HUES48 (cell line): ENCODE measurements at regions not wholly inside any gene's neighbourhood (a gene's known extent, or its start where the extent isn't known, plus 50 kb on each side); places are given as distances from the start of the nearest gene placed in this dataset.
"Not testable (repeated sequence)": the region's sequence is repeated elsewhere in the genome, so short reads cannot be mapped to it uniquely, and the experiment has no call there.

Source experiments
- H3K27ac ChIP-seq: one replicate; pipeline ENCODE4 v1.7.0; 2013; ENCODE audit warnings: low read depth, low read length, inconsistent platforms
- H3K27me3 ChIP-seq: 2 replicates; pipeline ENCODE4 v1.6.1; 2013; ENCODE audit warnings: mild to moderate bottlenecking, low read length; ENCODE audit not compliant: control insufficient read depth, insufficient read depth
- H3K36me3 ChIP-seq: 2 replicates; pipeline ENCODE4 v1.6.1; 2013; ENCODE audit warnings: low read length; ENCODE audit not compliant: control insufficient read depth, insufficient read depth
- H3K4me1 ChIP-seq: 2 replicates; pipeline ENCODE4 v1.6.1; 2013; ENCODE audit warnings: mild to moderate bottlenecking, low read length; ENCODE audit not compliant: control insufficient read depth, insufficient read depth
- H3K4me3 ChIP-seq: 2 replicates; pipeline ENCODE4 v1.5.1; 2013; ENCODE audit warnings: mild to moderate bottlenecking, low read depth, low read length
- H3K9ac ChIP-seq: 2 replicates; pipeline ENCODE4 v1.6.1; 2013; ENCODE audit warnings: mild to moderate bottlenecking, low read depth, low read length, moderate library complexity
- H3K9me3 ChIP-seq: 2 replicates; pipeline ENCODE4 v1.6.1; 2013; ENCODE audit warnings: low read length; ENCODE audit not compliant: control insufficient read depth, insufficient read depth

DNA sequence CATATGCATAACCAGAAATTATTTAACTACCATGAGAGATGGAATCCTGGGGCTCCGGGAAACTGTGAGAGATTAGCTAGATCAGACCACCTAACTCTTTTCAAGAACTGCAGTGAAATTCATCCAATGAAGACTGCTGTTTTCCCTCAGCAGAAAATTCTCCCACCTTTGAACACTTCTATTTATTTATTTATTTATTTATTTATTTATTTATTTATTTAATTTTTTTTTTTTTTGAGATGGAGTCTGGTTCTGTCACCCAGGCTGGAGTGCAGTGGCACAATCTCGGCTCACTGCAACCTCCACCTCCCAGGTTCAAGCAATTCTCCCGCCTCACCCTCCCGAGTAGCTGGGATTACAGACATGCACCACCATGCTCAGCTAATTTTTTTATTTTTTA, 802.2 kb downstream of the BCL11A start:
- not testable (repeated sequence) for H3K4me3 ChIP-seq, H3K27me3 ChIP-seq, H3K9ac ChIP-seq, H3K9me3 ChIP-seq, H3K36me3 ChIP-seq, H3K4me1 ChIP-seq, H3K27ac ChIP-seq

GRCh38 chr2:59746291-59746690, 807.2 kb downstream of the BCL11A start:
- Histone ChIP-seq H3K27me3 (no peaks in the 10 kb centered on the region), H3K4me1 (no peaks in the 10 kb centered on the region), H3K9me3 (no peaks in the 10 kb centered on the region), H3K9ac (no peak overlapping the region), H3K36me3 (no peaks in the 10 kb centered on the region), H3K27ac (no peak overlapping the region), H3K4me3 (no peak overlapping the region)

DNA sequence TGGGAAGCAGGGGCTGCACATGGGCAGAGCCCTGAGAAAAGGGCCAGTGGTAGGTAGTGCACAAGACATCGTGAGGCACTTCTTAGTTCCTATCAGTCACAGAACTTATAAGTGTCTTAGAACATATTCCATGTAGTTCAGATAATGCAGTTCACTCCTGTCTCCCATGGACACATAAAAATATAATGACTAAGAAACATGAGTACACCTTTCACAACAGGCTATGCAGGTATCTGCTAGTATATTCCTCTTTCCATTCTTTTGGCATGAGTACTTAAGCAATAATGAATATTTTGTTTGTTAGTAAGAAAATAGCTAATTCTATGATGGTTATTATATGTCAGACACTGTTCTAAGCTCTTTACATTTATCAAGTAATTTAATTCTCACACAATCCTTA, 808.4 kb downstream of the BCL11A start:
- H3K27ac ChIP-seq = no peak overlapping the region
- no peaks in the 10 kb centered on the region for H3K27me3 ChIP-seq
- no peak overlapping the region for H3K9ac ChIP-seq
- H3K4me1 ChIP-seq = no peaks in the 10 kb centered on the region
- no peak overlapping the region for H3K4me3 ChIP-seq
- H3K9me3 ChIP-seq = no peaks in the 10 kb centered on the region
- H3K36me3 ChIP-seq = no peaks in the 10 kb centered on the region

DNA sequence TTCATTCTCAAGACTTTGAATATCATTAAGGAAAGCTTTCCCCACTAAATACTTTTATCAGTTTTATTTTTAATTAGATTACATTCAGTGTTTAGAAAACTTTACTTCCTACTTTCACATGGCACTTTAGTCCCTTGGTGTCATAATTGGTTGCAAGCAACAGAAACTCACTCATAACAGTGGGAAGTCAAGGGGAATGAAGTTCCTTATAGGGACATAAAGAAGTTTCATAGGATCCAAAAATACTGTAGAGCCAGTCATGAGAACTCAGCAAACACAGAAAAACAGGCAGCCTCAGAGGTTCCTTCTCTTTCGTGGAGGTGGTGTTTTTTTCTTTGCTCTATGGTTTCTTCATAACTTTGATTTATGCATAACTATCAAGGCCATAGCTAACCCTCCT, 809.0 kb downstream of the BCL11A start:
- Histone ChIP-seq H3K9me3 (no peaks in the 10 kb centered on the region), H3K27ac (no peak overlapping the region), H3K27me3 (no peaks in the 10 kb centered on the region), H3K9ac (no peak overlapping the region), H3K4me3 (no peak overlapping the region), H3K4me1 (no peaks in the 10 kb centered on the region), H3K36me3 (no peaks in the 10 kb centered on the region)

- no peaks in the 10 kb centered on the region for H3K36me3 ChIP-seq
- no peak overlapping the region for H3K9ac ChIP-seq
- no peak overlapping the region for H3K4me3 ChIP-seq
- no peaks in the 10 kb centered on the region for H3K4me1 ChIP-seq
- no peaks in the 10 kb centered on the region for H3K27me3 ChIP-seq
- no peak overlapping the region for H3K27ac ChIP-seq
- no peaks in the 10 kb centered on the region for H3K9me3 ChIP-seq
These were observed 811.6 kb downstream of the BCL11A start for GRCh38 chr2:59741840-59742239.

DNA sequence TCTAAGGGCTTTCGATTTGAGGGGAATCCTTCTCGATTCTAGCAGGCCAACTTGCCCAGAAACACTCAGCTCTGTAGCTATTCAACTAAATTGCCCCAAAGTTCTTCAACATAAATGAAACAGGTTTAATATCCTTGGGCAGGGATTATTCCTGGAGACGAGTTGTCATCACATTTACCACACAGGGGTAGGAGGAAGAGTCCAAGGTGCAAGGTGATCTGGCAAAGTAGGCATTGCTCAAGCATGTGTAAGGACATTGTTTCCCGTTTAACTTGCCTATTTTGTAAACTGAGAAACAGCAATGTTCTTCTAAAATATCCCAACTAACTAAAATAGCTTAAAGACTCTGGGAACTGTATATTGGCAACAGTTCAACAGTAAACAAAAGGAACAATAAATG, 814.3 kb downstream of the BCL11A start:
- Histone ChIP-seq H3K36me3 (no peaks in the 10 kb centered on the region), H3K9me3 (no peaks in the 10 kb centered on the region), H3K27me3 (no peaks in the 10 kb centered on the region), H3K4me3 (no peak overlapping the region), H3K27ac (no peak overlapping the region), H3K9ac (no peak overlapping the region), H3K4me1 (no peaks in the 10 kb centered on the region)

- no peak overlapping the region for H3K27ac ChIP-seq
- H3K4me1 ChIP-seq = no peaks in the 10 kb centered on the region
- H3K27me3 ChIP-seq = no peaks in the 10 kb centered on the region
- H3K4me3 ChIP-seq = no peak overlapping the region
- H3K9me3 ChIP-seq = no peaks in the 10 kb centered on the region
- no peaks in the 10 kb centered on the region for H3K36me3 ChIP-seq
- H3K9ac ChIP-seq = no peak overlapping the region
These were observed 816.2 kb downstream of the BCL11A start for GRCh38 chr2:59737299-59737698.

DNA sequence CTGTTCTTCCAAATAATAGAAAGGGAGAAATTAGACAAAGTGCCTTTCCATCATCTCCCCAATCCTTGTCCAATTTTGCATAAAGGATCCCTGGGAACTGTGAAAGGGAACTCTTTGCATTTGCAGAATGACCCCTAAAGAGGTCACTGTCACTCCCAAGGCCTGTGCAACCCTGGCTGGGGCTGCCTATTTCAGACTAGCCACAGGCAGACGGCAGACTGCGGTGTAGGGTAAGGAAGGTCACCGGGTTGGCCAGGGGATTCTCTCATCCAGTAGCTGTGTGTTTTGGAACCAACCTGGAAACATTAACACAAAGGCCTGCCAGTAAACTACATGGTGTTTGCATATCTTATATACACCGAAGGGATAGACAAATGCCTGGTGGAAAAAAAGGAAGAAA, 818.7 kb downstream of the BCL11A start:
- H3K9me3 ChIP-seq = no peaks in the 10 kb centered on the region
- no peak overlapping the region for H3K9ac ChIP-seq
- H3K4me3 ChIP-seq = no peak overlapping the region
- H3K4me1 ChIP-seq = no peaks in the 10 kb centered on the region
- H3K36me3 ChIP-seq = no peaks in the 10 kb centered on the region
- no peak overlapping the region for H3K27ac ChIP-seq
- no peaks in the 10 kb centered on the region for H3K27me3 ChIP-seq

DNA sequence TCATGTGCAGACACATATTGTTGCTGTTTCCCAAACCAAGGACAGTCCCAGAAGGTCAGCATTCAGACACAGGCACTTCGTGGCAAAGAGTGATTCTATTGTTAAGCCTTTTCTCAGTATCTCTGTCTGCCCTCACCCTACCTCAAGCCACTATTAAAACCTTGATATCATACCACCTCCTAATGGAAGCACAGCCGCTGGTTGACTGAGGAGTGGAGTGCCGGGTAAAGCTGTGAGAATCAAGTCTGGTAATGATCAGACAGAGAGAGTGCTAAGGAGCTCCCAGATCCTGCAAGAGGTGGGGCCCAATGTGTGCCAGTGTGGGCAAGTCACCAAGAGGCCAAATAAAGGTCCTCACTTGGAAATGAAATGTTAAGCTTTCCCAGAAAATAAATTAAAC, 819.5 kb downstream of the BCL11A start:
- no peaks in the 10 kb centered on the region for H3K36me3 ChIP-seq
- no peaks in the 10 kb centered on the region for H3K4me1 ChIP-seq
- no peak overlapping the region for H3K27ac ChIP-seq
- H3K4me3 ChIP-seq = no peak overlapping the region
- no peaks in the 10 kb centered on the region for H3K9me3 ChIP-seq
- no peak overlapping the region for H3K9ac ChIP-seq
- no peaks in the 10 kb centered on the region for H3K27me3 ChIP-seq

GRCh38 chr2:59733567-59733930, 819.9 kb downstream of the BCL11A start:
- H3K9me3 ChIP-seq = no peaks in the 10 kb centered on the region

GRCh38 chr2:59732871-59733566, 820.4 kb downstream of the BCL11A start:
- Histone ChIP-seq H3K27me3 (no peaks in the 10 kb centered on the region), H3K27ac (no peak overlapping the region), H3K4me1 (no peaks in the 10 kb centered on the region), H3K9ac (no peak overlapping the region), H3K9me3 (no peaks in the 10 kb centered on the region), H3K36me3 (no peaks in the 10 kb centered on the region), H3K4me3 (no peak overlapping the region)

More at GRCh38 chr2:59733567-59733930, 819.9 kb downstream of the BCL11A start:
- no peak overlapping the region for H3K4me3 ChIP-seq
- H3K27me3 ChIP-seq = no peaks in the 10 kb centered on the region
- H3K4me1 ChIP-seq = no peaks in the 10 kb centered on the region
- no peaks in the 10 kb centered on the region for H3K36me3 ChIP-seq
- H3K9ac ChIP-seq = no peak overlapping the region
- H3K27ac ChIP-seq = no peak overlapping the region
